AG09319 (cell line): ENCODE measurements at regions not wholly inside any gene's neighbourhood (a gene's known extent, or its start where the extent isn't known, plus 50 kb on each side); places are given as distances from the start of the nearest gene placed in this dataset.
"Not testable (repeated sequence)": the region's sequence is repeated elsewhere in the genome, so short reads cannot be mapped to it uniquely, and the experiment has no call there.

Experiments
- DNase-seq: peaks from one replicate; pipeline ENCODE4 v3.0.0-alpha.2; 2010; ENCODE audit warnings: low read depth; ENCODE audit errors: extremely low read depth
- TF ChIP-seq, protein P1 (sequence below): IDR thresholded peaks from 2 replicates; pipeline ENCODE4 v1.5.1; 2011; ENCODE audit warnings: low read depth, mild to moderate bottlenecking, inconsistent platforms, low read length, moderate library complexity

- TF ChIP-seq, protein P1, sequence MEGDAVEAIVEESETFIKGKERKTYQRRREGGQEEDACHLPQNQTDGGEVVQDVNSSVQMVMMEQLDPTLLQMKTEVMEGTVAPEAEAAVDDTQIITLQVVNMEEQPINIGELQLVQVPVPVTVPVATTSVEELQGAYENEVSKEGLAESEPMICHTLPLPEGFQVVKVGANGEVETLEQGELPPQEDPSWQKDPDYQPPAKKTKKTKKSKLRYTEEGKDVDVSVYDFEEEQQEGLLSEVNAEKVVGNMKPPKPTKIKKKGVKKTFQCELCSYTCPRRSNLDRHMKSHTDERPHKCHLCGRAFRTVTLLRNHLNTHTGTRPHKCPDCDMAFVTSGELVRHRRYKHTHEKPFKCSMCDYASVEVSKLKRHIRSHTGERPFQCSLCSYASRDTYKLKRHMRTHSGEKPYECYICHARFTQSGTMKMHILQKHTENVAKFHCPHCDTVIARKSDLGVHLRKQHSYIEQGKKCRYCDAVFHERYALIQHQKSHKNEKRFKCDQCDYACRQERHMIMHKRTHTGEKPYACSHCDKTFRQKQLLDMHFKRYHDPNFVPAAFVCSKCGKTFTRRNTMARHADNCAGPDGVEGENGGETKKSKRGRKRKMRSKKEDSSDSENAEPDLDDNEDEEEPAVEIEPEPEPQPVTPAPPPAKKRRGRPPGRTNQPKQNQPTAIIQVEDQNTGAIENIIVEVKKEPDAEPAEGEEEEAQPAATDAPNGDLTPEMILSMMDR = no peak
- no peak for DNase-seq
These were observed 173.2 kb upstream of the MARCKS start for GRCh38 chr6:113683968-113684367.

- TF ChIP-seq, protein P1 = no peak
- DNase-seq = no peak
These were observed 172.7 kb upstream of the MARCKS start for GRCh38 chr6:113684382-113684901.

DNA sequence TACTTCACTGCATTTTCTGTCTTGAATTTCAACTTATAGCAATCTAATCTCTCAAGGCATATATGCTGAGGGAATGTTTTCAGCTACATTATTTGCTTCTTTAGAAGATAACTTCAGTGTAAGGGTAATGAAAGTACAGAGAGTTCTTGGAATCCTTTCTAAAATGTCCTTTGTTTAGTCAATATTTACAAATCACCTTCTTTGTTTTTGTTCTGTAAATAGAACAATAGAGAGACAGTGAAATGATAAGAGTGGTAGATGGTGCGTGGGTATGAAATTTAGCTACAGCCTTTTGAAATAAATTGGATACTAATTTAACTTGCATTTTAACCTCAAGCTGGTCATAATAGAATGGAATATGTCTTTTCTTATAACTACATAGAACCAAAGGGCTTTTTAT, 171.1 kb upstream of the MARCKS start:
- TF ChIP-seq, protein P1 = no peak
- no peak for DNase-seq

GRCh38 chr6:113689620-113690019, 167.5 kb upstream of the MARCKS start:
- not testable (repeated sequence) for DNase-seq

- TF ChIP-seq, protein P1 = no peak
- no peak for DNase-seq
These were observed 166.6 kb upstream of the MARCKS start for GRCh38 chr6:113690281-113691259.

DNA sequence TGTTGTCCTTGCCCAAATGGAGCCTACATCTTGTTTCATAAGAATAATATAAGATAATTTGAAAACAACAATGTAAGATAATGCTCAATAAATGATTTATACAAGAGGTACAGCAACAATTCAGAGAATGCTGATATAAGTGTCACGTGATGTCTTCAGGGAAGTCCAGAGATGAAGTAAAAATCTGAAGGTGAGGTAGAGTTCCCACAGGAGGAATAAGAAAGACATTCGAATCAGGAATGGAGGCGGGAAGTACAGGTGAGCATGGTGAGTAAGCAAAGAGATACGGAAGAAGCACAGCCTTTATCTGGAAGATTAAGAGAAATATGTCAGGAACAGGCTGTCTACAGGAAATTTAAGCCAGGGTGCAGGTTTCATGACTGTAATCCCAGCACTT, 165.9 kb upstream of the MARCKS start:
- DNase-seq = no peak
- TF ChIP-seq, protein P1 = no peak

DNA sequence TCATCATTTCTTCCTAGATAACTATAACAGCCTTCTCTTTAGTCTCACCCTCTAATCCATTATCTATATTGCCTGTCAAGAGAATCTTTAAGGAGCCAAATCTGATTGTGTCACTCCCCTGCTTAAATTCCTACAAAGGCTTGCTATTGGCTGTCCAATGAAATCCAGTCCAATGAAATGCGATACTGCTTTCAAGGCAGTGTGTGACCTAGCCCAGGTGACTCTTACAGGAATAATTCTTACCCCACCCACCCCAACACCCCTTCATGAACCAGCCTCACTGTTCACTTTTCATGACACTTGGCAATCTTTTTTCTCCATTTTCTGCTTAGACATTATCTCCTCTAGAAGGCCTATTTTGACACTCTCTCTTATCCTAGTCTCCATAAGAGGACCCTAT, 163.3 kb upstream of the MARCKS start:
- TF ChIP-seq, protein P1 = no peak
- DNase-seq = no peak
